Mammary epithelial cell (primary cell): ENCODE measurements at regions not wholly inside any gene's neighbourhood (a gene's known extent, or its start where the extent isn't known, plus 50 kb on each side); places are given as distances from the start of the nearest gene placed in this dataset.
"Not testable (repeated sequence)": the region's sequence is repeated elsewhere in the genome, so short reads cannot be mapped to it uniquely, and the experiment has no call there.

Experiments
- EZH2 ChIP-seq: IDR thresholded peaks from 2 replicates; pipeline ENCODE4 v1.6.1; 2012; ENCODE audit warnings: low read length, inconsistent platforms, borderline replicate concordance
- TF ChIP-seq, protein P1 (sequence below), 2 donors: IDR thresholded peaks in 1 of 2; conservative IDR thresholded peaks in 1 of 2; 2 replicates each; pipeline ENCODE4 v1.5.1; 2011 to 2012; ENCODE audit warnings: inconsistent platforms in 2 of 2, low read length in 2 of 2, mild to moderate bottlenecking in 2 of 2, control low read depth in 1 of 2, low read depth in 1 of 2; ENCODE audit not compliant: insufficient read depth in 1 of 2; ENCODE audit errors: extremely low read depth in 1 of 2

- TF ChIP-seq EZH2: not testable (repeated sequence)
- TF ChIP-seq, protein P1, sequence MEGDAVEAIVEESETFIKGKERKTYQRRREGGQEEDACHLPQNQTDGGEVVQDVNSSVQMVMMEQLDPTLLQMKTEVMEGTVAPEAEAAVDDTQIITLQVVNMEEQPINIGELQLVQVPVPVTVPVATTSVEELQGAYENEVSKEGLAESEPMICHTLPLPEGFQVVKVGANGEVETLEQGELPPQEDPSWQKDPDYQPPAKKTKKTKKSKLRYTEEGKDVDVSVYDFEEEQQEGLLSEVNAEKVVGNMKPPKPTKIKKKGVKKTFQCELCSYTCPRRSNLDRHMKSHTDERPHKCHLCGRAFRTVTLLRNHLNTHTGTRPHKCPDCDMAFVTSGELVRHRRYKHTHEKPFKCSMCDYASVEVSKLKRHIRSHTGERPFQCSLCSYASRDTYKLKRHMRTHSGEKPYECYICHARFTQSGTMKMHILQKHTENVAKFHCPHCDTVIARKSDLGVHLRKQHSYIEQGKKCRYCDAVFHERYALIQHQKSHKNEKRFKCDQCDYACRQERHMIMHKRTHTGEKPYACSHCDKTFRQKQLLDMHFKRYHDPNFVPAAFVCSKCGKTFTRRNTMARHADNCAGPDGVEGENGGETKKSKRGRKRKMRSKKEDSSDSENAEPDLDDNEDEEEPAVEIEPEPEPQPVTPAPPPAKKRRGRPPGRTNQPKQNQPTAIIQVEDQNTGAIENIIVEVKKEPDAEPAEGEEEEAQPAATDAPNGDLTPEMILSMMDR (conservative IDR thresholded peaks at IDR 0.05 in 1 of 2, IDR thresholded peaks at IDR 0.05 in 1 of 2; ENCODE audit: extremely low read depth in 1 of 2, insufficient read depth in 1 of 2, low read depth in 1 of 2, low read length in 2 of 2): peak; percentile 10 to 38
Observed at GRCh38 chr2:131858197-131858596, 303.6 kb downstream of the ANKRD30BL start.
